ENCODE measurements at regions not wholly inside any gene's neighbourhood (a gene's known extent, or its start where the extent isn't known, plus 50 kb on each side); places are given as distances from the start of the nearest gene placed in this dataset.
"Not testable (repeated sequence)": the region's sequence is repeated elsewhere in the genome, so short reads cannot be mapped to it uniquely, and the experiment has no call there.

- no peak for DNase-seq (ENCODE audit: low spot score)
Observed at GRCh38 chr3:67154429-67154828, 156.3 kb downstream of the KBTBD8 start.

- no peak for DNase-seq (ENCODE audit: low spot score)
Observed at GRCh38 chr3:67167481-67167880, 169.4 kb downstream of the KBTBD8 start.

GRCh38 chr3:67171841-67172240 is 173.7 kb downstream of the KBTBD8 start:
- no peak for DNase-seq (ENCODE audit: low spot score)

GRCh38 chr3:67173130-67173529 is 175.0 kb downstream of the KBTBD8 start:
- DNase-seq (ENCODE audit: low spot score): not testable (repeated sequence)

DNA sequence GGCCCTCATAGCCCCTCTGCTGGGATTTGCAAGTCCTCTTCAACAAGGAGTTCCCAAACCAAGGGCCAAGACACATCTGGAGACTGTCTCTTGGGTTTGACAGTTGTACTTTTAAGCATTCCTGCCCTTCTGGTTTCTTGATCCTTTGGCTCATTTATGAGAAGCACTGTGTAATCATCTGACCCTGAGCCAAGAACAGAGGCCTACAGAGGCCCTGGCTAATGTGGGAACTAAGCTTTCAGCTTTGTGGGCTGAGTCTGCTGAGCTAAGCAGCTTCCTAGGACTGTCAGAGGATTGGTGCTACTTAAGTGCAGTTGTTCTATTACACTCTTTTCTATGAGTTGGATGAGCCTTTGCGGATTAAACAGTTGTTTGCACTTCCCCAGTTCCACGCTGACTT is 178.3 kb downstream of the KBTBD8 start:
- no peak for DNase-seq (ENCODE audit: low spot score)

GRCh38 chr3:67192466-67192865 is 194.4 kb downstream of the KBTBD8 start:
- DNase-seq (ENCODE audit: low spot score): no peak

DNA sequence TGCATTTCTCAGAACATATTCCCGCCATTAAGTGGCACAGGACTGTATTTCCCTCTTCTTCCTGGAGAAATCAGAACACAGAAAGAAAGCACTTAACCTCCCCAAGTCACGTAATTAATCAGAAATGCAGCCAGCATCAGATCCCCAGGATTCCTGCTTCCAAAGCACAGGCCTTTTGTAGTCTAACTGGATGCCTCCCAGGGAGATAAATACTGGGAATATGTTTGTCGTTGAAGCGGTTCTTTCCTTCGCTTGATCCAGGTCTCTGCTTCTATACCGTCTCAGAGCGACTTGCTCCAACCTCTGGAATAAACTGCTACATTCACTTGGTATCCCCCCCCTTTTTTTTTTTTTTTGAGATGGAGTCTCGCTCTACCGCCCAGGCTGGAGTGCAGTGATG is 198.6 kb downstream of the KBTBD8 start:
- no peak for DNase-seq (ENCODE audit: low spot score)

GRCh38 chr3:67198374-67198773 is 200.3 kb downstream of the KBTBD8 start:
- no peak for DNase-seq (ENCODE audit: low spot score)

DNA sequence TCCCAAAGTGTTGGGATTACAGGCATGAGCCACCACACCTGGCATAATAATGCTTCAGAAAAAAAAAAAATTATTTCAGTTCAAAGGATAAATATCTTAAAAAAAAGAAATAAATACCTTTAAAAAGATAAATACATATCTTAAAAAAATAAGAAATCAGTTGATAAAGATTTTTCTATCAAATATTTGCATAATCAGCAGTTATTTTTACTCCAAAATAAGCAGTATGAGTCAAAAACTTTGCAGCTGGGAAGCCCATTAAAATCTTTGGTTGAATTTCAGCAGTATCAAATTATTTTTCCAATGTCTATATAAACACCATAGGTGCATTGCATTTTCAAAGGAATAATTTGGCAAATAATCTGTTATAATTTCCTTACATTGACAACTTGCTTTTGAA is 202.5 kb downstream of the KBTBD8 start:
- DNase-seq (ENCODE audit: low spot score): no peak

GRCh38 chr3:67201026-67201425 is 202.9 kb downstream of the KBTBD8 start:
- DNase-seq (ENCODE audit: low spot score): no peak

DNA sequence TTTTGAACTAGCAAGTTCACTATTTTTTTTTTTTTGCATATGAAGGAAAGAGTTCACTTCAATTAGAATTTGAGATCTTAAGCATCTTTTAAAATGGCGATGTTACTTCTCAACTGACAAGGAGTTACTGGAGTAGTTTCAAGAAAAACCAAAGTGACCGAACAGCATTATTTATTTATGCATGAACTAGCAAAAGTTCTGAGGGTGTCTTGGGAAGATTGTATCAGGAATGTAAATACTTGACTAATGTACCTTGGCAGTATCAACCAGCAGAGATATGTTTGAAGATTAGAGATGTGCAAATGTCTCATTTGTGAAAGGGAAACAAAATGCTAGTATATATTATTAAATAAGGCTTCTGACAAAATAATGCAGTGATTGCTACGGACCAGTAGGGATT is 203.9 kb downstream of the KBTBD8 start:
- no peak for DNase-seq (ENCODE audit: low spot score)

DNA sequence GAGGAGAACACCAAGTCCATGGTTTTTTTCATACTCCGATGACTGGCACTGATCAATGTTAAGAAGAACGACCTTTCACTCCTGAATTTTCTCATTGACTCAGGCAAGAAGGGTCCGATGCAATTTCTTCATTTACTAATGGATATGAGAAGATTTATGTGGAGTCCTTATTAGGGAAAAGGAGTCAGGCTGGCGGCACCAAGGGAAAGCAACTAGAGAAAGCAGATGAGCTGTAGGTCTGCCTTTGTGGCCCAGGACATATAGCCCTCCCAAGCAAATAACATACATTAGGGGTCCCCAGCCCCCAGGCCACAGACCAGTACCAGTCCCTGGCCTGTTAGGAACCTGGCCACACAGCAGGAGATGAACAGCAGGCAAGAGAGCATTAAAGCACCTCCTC is 206.8 kb downstream of the KBTBD8 start:
- no peak for DNase-seq (ENCODE audit: low spot score)

DNA sequence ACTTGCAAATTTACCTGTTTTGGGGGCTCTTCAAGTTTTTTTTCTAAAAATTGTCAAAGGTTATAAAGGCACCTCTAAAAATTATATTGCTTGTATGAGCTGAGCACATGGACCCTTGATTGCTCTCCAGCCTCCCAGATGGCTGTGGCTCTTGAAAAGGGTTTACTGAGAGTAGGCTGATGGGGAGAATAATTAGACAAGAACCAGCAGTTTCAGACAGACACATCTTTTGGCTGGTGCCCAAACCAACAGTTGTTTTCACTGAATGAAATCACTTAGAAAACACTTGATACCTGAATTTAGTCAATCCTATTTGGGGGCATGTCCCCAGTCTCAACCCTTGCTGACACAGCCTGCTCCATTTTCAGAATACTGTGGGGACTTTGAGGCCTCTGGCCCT is 217.6 kb downstream of the KBTBD8 start:
- DNase-seq (ENCODE audit: low spot score): no peak

DNA sequence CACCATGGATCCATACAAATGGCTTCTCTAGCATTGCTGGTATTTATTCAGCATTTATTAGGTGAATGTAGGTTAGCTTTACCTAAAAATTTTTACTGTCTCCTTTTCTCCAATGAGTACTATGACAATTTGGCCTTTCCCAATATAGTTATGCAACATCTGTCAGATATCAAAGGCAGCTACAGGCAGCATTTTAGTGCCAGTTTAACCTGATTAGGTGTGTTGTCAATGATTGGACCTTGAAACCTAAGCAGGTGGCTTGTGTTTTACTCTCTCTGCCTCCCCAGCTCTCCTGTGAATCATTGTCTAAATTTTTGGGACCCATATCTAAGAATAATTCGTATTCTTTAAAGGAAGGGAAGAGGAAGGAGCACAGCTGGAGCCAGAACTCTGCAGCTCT is 228.9 kb downstream of the KBTBD8 start:
- DNase-seq (ENCODE audit: low spot score): no peak

DNA sequence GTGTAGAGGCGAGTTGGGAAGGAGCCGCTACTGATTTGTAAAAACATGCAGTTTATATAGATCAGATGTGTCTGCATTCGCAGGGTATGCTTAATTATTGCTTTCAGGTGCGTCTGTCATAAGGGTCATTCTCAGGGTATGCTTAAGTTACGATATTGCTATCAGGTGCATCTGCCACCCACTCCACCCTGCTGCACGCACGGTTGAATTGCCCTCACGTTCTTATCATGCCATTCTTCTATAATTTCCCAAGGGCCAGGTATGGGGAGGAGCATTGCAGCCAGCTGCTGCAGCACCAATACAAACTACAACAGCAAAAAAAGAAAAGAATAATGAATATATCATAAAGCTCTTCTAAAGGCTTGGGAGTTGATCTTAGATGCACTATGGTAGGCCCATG is 230.0 kb downstream of the KBTBD8 start:
- no peak for DNase-seq (ENCODE audit: low spot score)

GRCh38 chr3:67232642-67233041 is 234.5 kb downstream of the KBTBD8 start:
- no peak for DNase-seq (ENCODE audit: low spot score)

- no peak for DNase-seq (ENCODE audit: low spot score)
Observed at GRCh38 chr3:67239353-67239752, 241.2 kb downstream of the KBTBD8 start.

DNA sequence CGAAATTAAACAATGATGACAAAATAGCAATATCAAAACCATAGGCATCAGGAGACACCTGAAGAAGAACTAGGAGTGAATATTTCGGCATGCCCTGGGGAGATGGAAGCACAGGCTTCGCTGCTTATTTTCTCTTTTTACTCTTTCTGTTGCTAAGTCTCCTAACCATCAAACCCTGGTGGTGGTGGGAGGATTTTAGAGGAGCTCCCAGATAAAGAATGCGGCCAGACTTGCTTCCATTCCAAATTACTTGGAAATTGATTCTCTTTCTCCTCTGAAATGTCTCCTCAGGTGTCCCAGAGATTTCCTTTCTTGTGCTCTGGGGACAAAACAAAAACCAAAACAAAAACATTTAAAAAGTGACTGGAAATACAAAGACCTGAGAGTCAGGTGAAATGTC is 243.0 kb downstream of the KBTBD8 start:
- no peak for DNase-seq (ENCODE audit: low spot score)

- no peak for DNase-seq (ENCODE audit: low spot score)
Observed at GRCh38 chr3:67244130-67244529, 246.0 kb downstream of the KBTBD8 start.

DNA sequence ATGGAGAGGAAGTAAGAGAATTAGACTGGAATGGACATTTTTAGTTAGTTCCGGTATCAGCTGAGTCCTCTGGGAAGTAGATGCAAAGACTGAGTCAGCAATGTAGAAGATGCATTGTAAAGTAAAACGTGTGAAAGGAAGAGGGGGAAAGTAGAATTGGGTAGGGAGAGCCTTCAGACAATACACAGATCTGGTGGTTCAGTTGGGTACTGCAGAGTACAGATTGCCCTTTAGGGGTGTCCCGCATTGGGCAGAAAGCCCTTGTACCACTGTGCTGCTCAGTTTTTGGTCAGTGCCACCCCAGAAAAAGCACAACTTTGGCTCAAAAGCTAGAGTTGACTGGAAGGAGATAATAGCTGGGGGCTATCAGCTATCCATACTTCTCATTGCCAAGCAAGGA is 247.4 kb downstream of the KBTBD8 start:
- DNase-seq (ENCODE audit: low spot score): no peak

- DNase-seq (ENCODE audit: low spot score): no peak
Observed at GRCh38 chr3:67248726-67249125, 250.6 kb downstream of the KBTBD8 start.

DNA sequence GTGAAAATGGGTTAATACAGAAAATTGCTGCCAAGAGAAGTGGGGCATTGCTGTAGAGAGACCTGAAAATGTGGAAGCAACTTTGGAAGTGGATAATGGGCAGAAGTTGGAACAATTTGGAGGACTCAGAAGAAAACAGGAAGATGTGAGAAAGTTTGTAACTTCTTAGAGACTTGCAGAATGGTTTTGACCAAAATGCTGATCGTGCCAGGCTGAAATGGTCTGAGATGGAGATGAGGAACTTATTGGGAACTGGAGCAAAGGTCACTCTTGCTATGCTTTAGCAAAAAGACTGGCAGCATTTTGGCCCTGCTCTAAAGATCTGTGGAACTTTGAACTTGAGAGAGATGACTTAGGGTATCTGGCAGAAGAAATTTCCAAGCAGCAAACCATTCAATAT is 254.8 kb downstream of the KBTBD8 start:
- DNase-seq (ENCODE audit: low spot score): not testable (repeated sequence)

GRCh38 chr3:67278015-67278618 is 280.0 kb downstream of the KBTBD8 start:
- DNase-seq (ENCODE audit: low spot score): no peak

- no peak for DNase-seq (ENCODE audit: low spot score)
Observed at GRCh38 chr3:67286586-67286985, 288.5 kb downstream of the KBTBD8 start.
